ENCODE measurements at regions not wholly inside any gene's neighbourhood (a gene's known extent, or its start where the extent isn't known, plus 50 kb on each side); places are given as distances from the start of the nearest gene placed in this dataset.

GRCh38 chr16:50941681-50942080 lies 199.8 kb downstream of the CYLD start:
- no peak for TF ChIP-seq CTCF (IDR thresholded peaks at IDR 0.05)
- TF ChIP-seq POLR2A (IDR thresholded peaks at IDR 0.05) = no peak
